Muscle layer of duodenum (tissue), 2 donors: ENCODE measurements at regions not wholly inside any gene's neighbourhood (a gene's known extent, or its start where the extent isn't known, plus 50 kb on each side); places are given as distances from the start of the nearest gene placed in this dataset.
A peak's percentile ranks its signal among the peaks of the same experiment; 100 is the strongest.

Experiments
- H3K27ac ChIP-seq: one replicate; pipeline ENCODE4 v1.7.0; 2013; ENCODE audit warnings: mild to moderate bottlenecking, low read length
- H3K27me3 ChIP-seq: one replicate; pipeline ENCODE4 v1.7.0; 2013; ENCODE audit warnings: low read depth, mild to moderate bottlenecking, control low read depth, low read length
- H3K36me3 ChIP-seq, 2 donors: one replicate each; pipeline ENCODE4 v1.7.0; 2013; ENCODE audit warnings: low read length in 2 of 2, control low read depth in 1 of 2, mild to moderate bottlenecking in 1 of 2; ENCODE audit not compliant: insufficient read depth in 2 of 2, control insufficient read depth in 1 of 2
- H3K4me1 ChIP-seq, 2 donors: one replicate each; pipeline ENCODE4 v1.7.0; 2013; ENCODE audit warnings: low read length in 2 of 2, mild to moderate bottlenecking in 2 of 2, control low read depth in 1 of 2, moderate library complexity in 1 of 2; ENCODE audit not compliant: insufficient read depth in 2 of 2, control insufficient read depth in 1 of 2
- H3K4me3 ChIP-seq, 2 donors: one replicate each; pipeline ENCODE4 v1.7.0; 2013; ENCODE audit warnings: low read length in 2 of 2, low read depth in 1 of 2, mild to moderate bottlenecking in 1 of 2
- H3K9me3 ChIP-seq, 2 donors: one replicate each; pipeline ENCODE4 v1.7.0; 2013; ENCODE audit warnings: low read length in 2 of 2, control low read depth in 1 of 2, mild to moderate bottlenecking in 1 of 2; ENCODE audit not compliant: control insufficient read depth in 1 of 2
- donor health status: healthy.

DNA sequence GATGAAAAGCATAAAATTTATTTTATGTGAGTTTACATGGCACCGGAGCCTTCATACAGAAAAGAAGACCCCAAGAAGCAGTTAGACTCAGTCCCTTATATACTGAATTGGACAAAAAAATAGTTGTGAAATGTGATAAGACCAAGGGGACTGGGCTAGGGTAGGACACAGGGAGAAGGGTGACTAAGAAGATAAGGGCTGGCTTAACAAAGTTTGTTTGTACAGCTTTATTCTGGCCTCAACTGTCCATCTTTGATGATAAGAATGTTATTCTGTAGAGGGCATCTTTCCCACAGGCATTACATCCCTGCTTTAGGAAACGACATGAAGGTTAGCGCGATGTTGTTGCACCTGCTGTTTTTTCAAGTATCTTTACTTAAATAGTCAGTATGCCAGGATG is 86.5 kb downstream of the SEC61G start:
- Histone ChIP-seq H3K4me1 (no peaks in the 10 kb centered on the region), H3K4me3 (no peak overlapping the region), H3K36me3 (no peaks in the 10 kb centered on the region), H3K27me3 (no peaks in the 10 kb centered on the region), H3K27ac (no peak overlapping the region), H3K9me3 (no peaks in the 10 kb centered on the region)

DNA sequence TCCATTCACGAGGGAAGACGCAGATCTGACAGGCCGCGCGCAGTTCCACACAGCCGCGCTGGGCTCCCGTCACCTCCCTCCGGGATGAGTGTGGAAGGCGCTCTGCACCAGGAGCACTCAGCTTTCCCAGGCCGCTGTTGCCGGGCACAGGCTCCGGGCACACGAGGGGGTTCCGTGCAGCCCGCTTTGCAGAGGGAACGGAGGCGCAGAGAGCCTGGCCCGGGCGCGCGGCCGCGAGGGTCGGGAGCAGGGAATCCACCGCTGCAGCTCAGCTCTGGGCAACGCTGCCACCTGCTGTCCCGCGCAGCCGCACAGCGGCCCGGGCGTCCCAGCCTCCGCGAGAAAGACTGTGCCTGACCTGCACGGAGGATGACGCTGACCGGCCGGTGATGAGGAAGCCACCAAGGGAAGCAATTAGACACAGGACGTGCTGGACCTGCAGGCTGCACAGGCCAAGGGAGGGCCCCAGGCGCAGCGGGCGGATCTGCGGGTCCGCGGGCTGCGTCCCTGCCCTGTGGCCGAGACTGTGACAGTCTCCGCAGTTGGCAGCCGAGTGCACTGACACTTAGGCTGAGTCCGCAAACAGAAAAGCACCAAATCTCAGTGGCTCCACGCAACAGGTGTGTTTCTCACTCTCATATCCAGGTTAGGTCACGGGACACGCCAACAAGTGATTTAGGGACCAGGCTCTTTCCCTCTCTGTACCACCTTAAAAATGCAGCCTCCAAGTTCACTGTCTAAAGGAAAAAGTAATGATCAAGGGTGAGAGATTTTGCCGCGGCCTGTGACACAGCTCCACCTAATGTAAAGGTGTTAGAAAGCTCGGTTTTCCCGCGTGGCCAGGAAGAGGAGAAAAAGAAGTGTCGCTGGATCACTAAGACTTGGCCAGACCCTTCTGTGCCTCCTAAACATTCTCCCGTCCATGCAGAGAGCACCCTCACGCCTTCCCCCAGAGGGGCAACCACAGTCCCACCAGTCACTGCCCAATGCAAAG is 94.5 kb downstream of the SEC61G start:
- H3K4me1 ChIP-seq, result peaks cover 0 to 10% of the 10 kb centered on the region in 2 donors
- peak overlapping the region in 1 of 2 donors; percentile 74 for H3K4me3 ChIP-seq
- H3K36me3 ChIP-seq, result no peaks in the 10 kb centered on the region
- H3K9me3 ChIP-seq, result no peaks in the 10 kb centered on the region
- H3K27ac ChIP-seq, result no peak overlapping the region
- peaks cover 13% of the 10 kb centered on the region for H3K27me3 ChIP-seq

DNA sequence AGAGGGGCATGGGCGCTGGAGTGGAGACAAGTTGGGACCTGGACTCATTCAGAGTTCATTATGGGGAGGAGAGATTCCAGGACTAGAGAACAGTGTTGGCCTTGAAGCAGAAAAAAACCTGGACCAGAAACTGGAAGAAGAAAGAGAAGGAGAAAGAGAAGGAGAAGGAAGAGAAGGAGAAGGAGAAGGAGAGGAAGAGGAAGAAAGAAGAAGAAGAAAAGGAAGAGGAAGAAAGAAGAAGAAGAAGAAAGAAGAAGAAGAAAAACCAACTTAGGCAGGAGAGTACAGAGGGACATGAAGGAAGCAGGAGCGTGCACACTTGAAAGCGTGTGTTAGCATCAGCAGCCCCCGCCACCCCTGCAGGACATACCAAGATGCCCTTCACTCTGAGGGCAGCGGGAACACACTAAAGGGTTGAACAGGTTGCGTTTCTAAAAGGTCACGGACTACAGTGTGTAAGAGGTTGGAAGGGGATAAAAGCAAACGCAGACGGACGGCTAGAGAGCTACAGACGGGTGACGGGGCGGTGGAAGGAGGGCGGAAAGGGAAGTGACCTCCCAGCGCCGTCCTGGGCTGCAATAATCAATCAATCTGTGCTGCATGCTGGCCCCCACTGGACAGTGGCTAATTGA is 95.3 kb downstream of the SEC61G start:
- peaks cover 13% of the 10 kb centered on the region for H3K27me3 ChIP-seq
- H3K27ac ChIP-seq, result no peak overlapping the region
- H3K9me3 ChIP-seq, result no peaks in the 10 kb centered on the region
- H3K36me3 ChIP-seq, result no peaks in the 10 kb centered on the region
- H3K4me3 ChIP-seq, result peak overlapping the region in 1 of 2 donors; percentile 74
- peaks cover 0 to 10% of the 10 kb centered on the region in 2 donors for H3K4me1 ChIP-seq

DNA sequence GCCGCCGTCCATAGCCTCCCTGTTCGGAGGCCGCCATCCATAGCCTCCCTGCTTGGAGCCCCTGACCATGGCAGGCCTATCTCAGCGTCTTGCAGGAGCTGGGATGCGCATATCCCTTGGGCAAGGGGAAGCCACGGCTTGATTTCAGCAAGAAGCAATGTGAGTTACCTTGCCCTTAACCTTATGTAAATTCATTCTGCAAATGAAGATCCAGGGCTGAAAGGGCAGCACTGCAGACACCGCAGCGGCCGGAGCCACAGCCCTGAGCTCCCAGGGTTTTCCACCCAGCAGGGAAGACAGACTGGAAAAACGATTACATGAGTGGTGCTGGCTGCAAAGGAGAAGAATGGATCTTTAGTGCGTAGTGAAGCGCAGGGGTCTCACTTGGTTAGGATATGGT is 95.8 kb downstream of the SEC61G start:
- H3K27me3 ChIP-seq, result peaks cover 13% of the 10 kb centered on the region
- peaks cover 0 to 10% of the 10 kb centered on the region in 2 donors for H3K4me1 ChIP-seq
- no peak overlapping the region for H3K27ac ChIP-seq
- no peak overlapping the region for H3K4me3 ChIP-seq
- H3K36me3 ChIP-seq, result no peaks in the 10 kb centered on the region
- no peaks in the 10 kb centered on the region for H3K9me3 ChIP-seq

DNA sequence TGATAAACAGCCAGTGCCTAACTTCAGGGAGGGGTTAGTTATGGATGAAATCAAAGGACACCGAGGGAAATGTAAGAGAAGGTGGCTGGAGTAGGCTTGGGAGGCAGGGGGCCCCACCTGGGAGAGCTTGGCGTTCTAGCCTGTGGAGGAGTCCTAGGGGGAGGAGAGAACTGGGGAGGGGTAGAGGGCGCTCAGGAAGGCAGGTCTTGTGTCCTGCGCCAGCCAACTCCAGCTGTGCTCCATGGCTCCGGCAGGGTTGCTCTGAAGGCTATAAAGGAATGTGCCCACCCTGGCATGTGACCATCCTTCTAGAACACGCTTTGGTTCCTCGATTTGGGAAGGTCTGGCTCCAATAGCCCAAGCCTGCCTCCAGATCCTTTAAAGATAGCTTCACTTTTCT is 96.3 kb downstream of the SEC61G start:
- Histone ChIP-seq H3K27ac (no peak overlapping the region), H3K4me3 (no peak overlapping the region), H3K36me3 (no peaks in the 10 kb centered on the region), H3K9me3 (no peaks in the 10 kb centered on the region), H3K4me1 (peaks cover 0 to 10% of the 10 kb centered on the region in 2 donors), H3K27me3 (peaks cover 13% of the 10 kb centered on the region)

DNA sequence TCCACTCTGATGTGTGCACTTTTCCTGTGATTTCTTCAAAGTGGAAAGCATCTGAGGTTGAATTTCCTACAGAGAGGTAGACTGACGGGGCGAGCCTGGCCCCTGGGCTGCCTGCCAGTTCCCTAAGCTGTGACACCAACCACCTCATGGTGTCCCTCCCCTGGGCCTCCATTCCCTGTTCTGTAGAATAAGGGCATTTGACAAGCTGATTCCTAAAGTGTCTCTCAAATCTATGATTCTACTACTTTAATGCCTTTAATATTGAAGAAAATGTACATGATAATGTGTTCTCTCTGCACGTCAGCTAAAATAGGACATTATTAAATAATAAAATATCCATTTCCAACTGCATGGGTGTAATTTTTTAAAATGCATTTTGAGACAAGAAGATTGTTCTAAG is 105.1 kb downstream of the SEC61G start:
- Histone ChIP-seq H3K4me3 (no peak overlapping the region), H3K27ac (no peak overlapping the region), H3K4me1 (no peaks in the 10 kb centered on the region), H3K9me3 (no peaks in the 10 kb centered on the region), H3K36me3 (no peaks in the 10 kb centered on the region), H3K27me3 (no peaks in the 10 kb centered on the region)

DNA sequence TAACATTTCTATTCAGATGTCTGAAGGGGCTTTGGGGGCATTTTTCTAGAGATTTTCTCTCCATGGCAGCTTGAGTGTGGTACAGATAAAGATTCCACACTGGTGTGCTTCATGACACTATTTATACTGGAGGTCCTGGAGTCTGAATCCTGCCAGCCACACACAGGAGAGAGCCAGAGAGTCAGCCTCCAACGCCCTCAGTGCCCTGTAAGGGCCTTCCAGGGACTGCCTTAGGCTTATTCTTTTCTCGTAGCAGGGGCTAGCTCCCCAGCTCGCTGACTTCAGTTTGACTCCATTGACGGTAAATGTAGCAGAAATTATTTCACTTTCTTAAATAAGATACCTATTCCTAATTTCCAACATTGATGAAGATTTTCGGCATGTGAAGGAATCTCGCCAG is 100.9 kb downstream of the VSTM2A start:
- no peak overlapping the region for H3K27ac ChIP-seq
- no peaks in the 10 kb centered on the region for H3K9me3 ChIP-seq
- no peak overlapping the region for H3K4me3 ChIP-seq
- no peaks in the 10 kb centered on the region for H3K36me3 ChIP-seq
- no peaks in the 10 kb centered on the region for H3K4me1 ChIP-seq
- no peaks in the 10 kb centered on the region for H3K27me3 ChIP-seq

DNA sequence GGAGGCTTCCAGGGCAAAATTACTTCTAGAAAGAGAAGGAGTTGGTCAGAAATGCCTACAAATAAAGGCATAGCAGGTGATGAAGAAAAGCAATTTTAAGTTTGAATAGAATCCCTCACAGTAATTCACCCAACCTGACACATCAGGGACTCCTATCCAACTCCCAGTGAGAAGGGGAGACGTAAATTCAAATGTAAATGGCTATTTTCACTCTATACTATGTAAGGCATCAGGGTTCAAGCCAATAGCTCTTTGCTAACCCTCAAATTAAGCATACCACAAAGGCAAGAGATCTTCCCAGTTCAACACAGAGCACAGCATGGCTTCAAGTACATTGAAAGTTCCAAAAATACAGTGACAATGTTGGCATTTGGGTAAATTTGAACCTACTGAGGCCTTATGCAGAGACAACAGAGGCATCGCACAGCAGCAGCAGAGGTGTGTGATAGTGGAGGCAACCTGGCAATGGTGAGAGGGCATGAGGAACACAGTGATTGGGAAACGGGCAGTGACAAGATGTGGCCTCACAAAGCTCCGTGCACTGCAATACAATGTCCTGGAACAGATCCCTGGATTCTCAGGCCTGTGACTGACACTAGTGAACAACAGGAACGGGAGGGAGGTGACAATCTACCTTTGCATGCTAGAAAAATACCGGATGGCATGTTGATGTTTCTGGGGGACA is 95.7 kb downstream of the VSTM2A start:
- Histone ChIP-seq H3K9me3 (peaks cover 0 to 2% of the 10 kb centered on the region in 2 donors), H3K4me3 (no peak overlapping the region)

DNA sequence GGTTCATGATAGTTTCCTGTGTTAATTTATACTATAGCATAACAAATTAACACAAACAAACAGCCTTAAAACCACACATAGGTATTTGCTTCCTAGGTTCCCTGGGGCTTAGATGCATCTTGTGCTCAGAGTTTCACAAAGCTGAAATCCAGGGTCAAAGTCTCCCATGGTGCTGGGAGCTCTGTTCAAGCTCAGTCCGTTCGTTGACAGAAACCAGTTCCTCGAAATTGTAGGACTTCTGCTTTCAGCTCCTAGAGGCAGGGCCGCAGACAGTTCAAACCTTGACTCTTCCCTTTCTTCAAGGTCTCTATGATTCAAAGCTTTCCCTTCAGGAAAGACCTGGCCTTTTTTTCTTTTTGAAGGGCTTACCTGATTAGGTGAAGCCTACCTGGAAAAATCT is 90.5 kb downstream of the VSTM2A start:
- no peaks in the 10 kb centered on the region for H3K4me1 ChIP-seq
- H3K4me3 ChIP-seq, result no peak overlapping the region
- H3K36me3 ChIP-seq, result no peaks in the 10 kb centered on the region

More for the DNA sequence above, 95.7 kb downstream of the VSTM2A start:
- Histone ChIP-seq H3K27me3 (no peaks in the 10 kb centered on the region), H3K27ac (no peak overlapping the region), H3K4me1 (no peaks in the 10 kb centered on the region), H3K36me3 (no peaks in the 10 kb centered on the region)

DNA sequence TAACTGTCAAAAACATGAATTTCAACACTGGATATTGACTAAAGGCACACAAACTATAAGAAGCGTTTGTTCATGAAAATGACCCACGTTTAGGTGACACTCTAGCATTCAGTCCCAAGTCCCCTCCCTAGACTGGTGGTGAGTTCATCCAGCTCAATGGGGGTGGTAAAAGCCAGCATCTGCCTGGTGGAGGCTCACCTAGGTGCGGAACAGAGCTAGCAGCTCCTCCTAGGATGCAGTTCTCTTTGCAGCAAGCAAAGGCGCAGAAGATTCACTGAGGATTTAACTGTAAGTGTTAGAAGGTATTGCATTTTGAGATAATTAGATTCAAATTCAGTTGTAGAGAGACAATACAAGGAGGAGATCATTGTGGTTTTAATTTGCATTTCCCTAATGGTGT is 87.6 kb downstream of the VSTM2A start:
- Histone ChIP-seq H3K27me3 (no peaks in the 10 kb centered on the region), H3K36me3 (no peaks in the 10 kb centered on the region)

More for the DNA sequence above, 90.5 kb downstream of the VSTM2A start:
- H3K27me3 ChIP-seq, result no peaks in the 10 kb centered on the region
- peaks cover 0 to 2% of the 10 kb centered on the region in 2 donors for H3K9me3 ChIP-seq
- H3K27ac ChIP-seq, result no peak overlapping the region

DNA sequence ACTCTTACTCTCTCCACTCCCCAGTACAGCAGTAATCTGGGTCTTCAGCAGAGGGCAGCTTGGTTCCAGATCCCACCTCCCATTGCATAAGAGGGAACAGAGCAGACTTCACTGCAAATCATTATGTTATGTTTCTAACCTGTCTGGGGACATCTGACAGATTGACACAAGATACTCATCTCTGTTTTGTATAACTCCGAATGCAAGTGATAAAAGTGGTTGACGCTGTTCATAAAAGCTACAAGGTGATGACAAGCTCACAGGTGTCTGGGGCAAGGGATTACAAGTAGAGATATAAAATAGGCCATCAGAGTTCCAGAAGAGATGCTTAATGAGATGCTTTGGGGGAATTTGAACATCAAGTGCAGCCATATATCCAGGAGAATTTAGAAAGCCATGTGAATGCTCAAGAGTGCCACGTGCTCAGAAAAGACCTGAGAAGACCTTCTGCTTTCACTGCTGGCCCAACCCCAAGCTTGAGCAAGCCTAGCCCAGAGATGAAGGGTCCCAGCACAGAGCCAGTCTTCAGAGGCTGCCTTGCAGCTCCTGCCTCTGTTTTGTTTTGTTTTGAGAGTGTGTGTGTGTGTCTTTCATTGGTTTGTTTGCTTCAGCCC is 80.6 kb downstream of the VSTM2A start:
- Histone ChIP-seq H3K9me3 (no peaks in the 10 kb centered on the region), H3K36me3 (no peaks in the 10 kb centered on the region), H3K4me3 (no peak overlapping the region), H3K27me3 (no peaks in the 10 kb centered on the region), H3K4me1 (no peaks in the 10 kb centered on the region), H3K27ac (no peak overlapping the region)

More for the DNA sequence above, 87.6 kb downstream of the VSTM2A start:
- no peak overlapping the region for H3K27ac ChIP-seq
- no peaks in the 10 kb centered on the region for H3K4me1 ChIP-seq
- no peaks in the 10 kb centered on the region for H3K9me3 ChIP-seq
- H3K4me3 ChIP-seq, result no peak overlapping the region
